H7 (cell line): ENCODE measurements at regions not wholly inside any gene's neighbourhood (a gene's known extent, or its start where the extent isn't known, plus 50 kb on each side); places are given as distances from the start of the nearest gene placed in this dataset.
A peak's percentile ranks its signal among the peaks of the same experiment; 100 is the strongest.
"Not testable (repeated sequence)": the region's sequence is repeated elsewhere in the genome, so short reads cannot be mapped to it uniquely, and the experiment has no call there.

Experiments used
- DNase-seq: peaks from one replicate; pipeline ENCODE4 v3.0.0; 2012
- H3K27me3 ChIP-seq: 2 replicates; pipeline ENCODE4 v1.6.0; 2011; ENCODE audit warnings: mild to moderate bottlenecking, low read length; ENCODE audit not compliant: control insufficient read depth, insufficient read depth
- H3K36me3 ChIP-seq: replicated peaks from 2 replicates; pipeline ENCODE4 v1.5.1; 2011; ENCODE audit warnings: low read length; ENCODE audit not compliant: control insufficient read depth, insufficient read depth
- H3K4me3 ChIP-seq: 2 replicates; pipeline ENCODE4 v1.5.1; 2011; ENCODE audit warnings: low read depth, mild to moderate bottlenecking, control low read depth, low read length, moderate library complexity; ENCODE audit not compliant: insufficient read depth

DNA sequence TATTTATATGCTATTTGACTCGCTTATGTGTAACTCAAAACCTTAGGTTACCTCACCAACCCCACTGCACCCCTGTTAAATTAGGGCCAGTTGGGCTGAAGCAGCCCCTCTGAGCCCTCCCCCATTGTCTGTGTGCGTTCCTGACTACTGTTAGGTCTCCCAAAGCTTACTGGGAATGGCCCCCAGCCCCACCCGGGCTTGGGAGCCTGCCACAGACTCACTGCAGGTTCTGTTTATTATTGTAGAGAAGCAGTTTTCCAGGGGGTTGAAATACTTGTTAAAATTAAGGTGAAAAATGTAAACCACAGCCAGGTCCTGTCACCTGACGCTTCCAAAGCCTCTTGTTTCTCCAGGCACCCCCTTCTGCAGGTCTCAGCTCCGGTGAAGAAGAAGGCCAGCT is 151.7 kb downstream of the FOXL1 start:
- H3K27me3 ChIP-seq: no peaks in the 10 kb centered on the region; the same call in 1 of the 2 replicates
- H3K4me3 ChIP-seq: no peak overlapping the region
- no peak for DNase-seq
- H3K36me3 ChIP-seq: no peaks in the 10 kb centered on the region

DNA sequence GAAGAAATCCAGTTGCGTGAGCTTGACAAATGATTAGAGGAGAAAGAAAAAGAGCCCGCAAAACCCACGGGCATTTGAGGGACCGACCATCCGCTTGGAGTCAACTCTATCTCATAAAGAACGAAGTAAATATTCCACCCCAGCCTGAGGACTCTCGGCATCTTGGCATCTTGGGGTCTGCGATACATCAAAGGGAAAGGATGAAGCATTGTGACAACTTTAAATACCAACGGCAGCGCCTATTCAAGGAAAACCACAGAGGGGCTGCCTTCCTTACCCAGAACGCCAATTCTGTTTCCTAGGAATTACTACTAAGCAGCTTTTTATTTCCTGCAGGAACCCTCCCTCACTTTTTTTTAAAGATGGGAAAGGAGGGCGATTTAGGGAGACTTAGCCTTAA is 152.2 kb downstream of the FOXL1 start:
- no peak for DNase-seq
- H3K27me3 ChIP-seq: no peaks in the 10 kb centered on the region; the same call in 1 of the 2 replicates
- no peak overlapping the region for H3K4me3 ChIP-seq
- no peaks in the 10 kb centered on the region for H3K36me3 ChIP-seq

DNA sequence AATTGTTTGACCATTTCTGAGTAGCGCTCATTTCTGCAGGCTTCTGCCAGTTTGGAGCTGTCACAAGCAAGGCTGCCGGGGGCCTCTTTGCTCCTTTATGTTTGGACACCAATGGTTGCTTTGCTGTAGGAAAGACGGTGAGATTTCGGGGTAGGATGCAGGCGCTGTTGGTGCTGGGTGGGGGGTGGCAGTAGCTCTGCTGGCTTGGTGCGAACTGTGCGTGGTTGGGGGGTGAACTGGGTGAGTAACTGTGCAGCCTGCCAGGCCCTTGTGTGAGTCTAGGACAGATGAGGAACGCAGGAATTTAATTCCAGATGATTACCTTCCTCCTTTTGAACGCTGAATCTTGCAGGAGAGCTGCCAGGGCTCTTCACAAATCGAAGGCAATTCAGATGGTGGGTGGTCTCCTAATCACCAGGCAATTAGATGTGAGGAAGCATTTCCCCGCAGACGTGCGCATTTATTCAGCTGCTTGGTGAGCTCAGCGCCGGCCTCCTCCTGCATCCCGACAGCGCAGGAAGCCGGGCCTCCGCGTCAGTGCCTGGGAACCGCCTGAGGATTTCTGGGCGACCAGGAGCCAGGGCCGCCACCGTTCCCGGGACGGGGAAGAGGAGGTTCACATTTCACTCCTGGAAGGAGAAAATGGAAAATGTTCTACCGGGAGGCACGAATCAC is 154.4 kb downstream of the FOXL1 start:
- H3K4me3 ChIP-seq: no peak overlapping the region
- no peaks in the 10 kb centered on the region; the same call in 1 of the 2 replicates for H3K27me3 ChIP-seq
- H3K36me3 ChIP-seq: no peaks in the 10 kb centered on the region
- DNase-seq: peak; percentile 81

DNA sequence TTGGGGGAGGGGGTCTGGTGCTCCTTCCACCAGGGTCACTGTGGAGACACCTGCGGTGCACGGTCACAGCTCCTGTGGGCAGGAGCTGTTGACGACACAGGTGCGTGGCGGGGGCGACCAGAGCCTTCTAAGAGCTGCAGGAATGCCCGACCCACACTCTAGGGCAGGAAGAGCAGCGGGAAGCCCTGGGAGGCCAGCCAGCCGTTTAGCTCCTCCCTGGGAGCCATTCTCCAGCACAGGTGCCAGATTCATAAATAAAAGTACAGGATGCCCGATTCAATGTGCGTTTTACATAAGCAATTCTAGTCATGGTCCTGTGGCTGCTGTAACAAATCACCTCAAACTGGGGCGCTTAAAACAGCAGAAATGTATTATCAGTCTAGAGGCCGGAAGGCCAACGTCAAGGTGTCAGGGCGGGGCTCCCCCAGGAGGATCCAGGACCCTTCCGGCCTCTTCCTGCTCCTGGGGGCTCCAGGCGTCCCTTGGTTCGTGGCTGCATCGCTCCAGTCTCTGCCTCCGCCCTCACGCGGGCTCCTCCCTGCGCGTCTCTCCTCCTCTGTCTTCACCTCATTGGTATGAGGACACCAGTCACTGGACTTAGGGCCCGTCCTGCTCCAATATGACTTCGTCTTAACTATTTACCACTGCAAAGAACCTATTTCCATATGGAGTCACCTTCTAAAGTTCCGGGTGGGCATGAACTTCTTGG is 155.4 kb downstream of the FOXL1 start:
- no peaks in the 10 kb centered on the region; the same call in 1 of the 2 replicates for H3K27me3 ChIP-seq
- DNase-seq: peak; percentile 80
- H3K36me3 ChIP-seq: no peaks in the 10 kb centered on the region
- no peak overlapping the region for H3K4me3 ChIP-seq

DNA sequence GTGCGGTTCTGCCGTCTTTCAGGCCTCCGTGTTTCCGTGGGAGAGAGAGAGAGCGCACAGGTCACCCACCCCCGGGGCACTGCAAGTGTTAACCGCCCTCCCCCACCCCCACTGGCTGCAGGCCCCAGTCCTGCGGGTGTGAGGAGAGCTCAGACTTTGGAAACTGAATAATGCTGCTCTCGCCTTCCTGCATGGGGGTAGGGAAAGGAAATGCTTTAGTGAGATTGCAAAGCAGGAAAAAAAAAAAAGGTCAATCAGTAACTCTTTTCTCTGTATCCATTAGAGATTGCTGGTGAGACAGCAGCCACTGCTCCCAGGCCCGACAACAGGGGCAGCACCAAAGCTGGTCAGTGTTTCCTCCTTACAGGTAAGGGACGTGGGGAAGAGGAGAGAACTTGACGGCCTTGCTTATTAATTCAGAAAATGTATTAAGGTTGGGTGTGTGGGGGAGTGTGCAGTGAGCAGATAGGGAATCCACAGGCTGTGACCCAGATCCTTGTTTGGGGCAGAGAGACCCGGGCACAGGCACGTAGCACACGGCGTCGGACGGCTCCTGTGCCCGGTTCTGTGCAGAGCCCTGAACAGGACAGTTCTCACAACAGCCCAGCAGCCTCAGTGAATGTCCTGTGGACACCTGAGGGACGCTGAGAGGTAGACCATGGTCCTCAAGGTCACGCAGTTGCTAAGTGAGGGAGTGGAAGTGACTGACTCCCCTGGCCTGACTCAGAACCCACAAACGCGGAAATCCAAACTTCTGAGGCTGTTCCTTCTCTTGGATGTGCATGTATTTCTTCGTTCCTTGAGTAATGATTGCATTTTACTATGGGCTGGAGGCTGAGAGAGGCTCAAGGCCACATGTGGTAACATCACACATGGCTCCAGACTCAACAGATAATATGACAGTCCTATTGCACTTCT is 156.5 kb downstream of the FOXL1 start:
- H3K4me3 ChIP-seq: no peak overlapping the region
- no peaks in the 10 kb centered on the region for H3K36me3 ChIP-seq
- no peaks in the 10 kb centered on the region; the same call in 1 of the 2 replicates for H3K27me3 ChIP-seq
- DNase-seq: peak; percentile 74

DNA sequence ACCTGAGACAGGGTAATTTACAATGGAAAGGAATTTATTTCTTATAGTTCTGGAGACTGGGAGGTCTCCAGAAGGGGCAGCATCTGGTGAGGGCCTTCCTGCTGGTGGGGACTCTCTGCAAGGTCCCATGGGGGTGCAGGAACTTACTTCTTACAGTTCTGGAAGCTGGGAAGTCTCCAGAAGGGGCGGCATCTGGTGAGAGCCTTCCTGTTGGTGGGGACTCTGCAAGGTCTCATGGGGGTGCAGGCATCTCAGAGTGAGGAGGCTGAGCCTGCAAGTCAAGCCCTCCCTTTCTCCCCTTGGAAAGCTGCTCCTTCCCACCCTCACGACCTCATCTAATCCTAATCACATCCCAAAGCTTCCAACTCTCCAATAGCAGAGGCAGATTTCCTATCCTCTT is 157.4 kb downstream of the FOXL1 start:
- Histone ChIP-seq H3K36me3 (no peaks in the 10 kb centered on the region), H3K4me3 (no peak overlapping the region), H3K27me3 (no peaks in the 10 kb centered on the region; the same call in 1 of the 2 replicates)
- DNase-seq: no peak

DNA sequence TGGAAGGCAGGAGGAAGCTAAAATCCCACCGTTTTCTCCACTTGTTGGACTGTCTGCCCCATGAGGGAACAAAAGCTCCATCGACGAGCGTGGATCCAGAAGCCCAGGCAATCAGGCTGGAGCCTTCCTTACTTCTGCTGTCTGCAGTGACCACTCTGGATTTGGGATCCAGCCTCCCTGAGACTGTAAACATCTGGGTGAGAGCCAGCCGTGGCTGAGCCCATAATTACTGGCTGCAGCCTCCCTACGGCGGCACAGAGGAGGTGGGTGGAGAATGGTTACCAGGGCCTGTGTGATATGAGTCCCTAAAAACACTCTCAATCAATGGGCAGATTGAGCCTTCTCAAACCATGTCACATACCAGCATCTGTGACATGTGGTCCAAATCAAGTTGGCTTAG is 158.2 kb downstream of the FOXL1 start:
- Histone ChIP-seq H3K4me3 (no peak overlapping the region), H3K36me3 (no peaks in the 10 kb centered on the region), H3K27me3 (no peaks in the 10 kb centered on the region; the same call in 1 of the 2 replicates)
- DNase-seq: no peak

DNA sequence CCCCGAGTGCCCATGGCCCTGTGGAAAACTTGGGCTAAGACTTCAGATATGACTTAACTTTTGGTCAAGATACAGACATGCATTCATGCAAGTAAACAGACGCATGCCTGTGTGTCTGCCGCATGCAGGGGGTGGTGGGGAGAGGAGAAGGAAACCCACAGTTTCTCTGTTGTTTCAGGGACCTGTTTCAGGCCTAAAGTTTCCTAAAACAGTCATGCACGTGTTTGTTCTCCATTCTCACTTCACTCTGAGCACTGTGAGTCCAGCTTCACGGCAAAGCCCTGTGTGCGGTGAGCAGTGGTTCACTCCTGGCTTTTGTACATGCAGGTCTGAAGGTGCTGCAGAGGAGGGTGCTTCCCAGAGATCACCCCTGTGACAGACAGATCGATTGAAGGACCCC is 158.7 kb downstream of the FOXL1 start:
- Histone ChIP-seq H3K27me3 (no peaks in the 10 kb centered on the region; the same call in 1 of the 2 replicates), H3K4me3 (no peak overlapping the region), H3K36me3 (no peaks in the 10 kb centered on the region)
- DNase-seq: no peak

DNA sequence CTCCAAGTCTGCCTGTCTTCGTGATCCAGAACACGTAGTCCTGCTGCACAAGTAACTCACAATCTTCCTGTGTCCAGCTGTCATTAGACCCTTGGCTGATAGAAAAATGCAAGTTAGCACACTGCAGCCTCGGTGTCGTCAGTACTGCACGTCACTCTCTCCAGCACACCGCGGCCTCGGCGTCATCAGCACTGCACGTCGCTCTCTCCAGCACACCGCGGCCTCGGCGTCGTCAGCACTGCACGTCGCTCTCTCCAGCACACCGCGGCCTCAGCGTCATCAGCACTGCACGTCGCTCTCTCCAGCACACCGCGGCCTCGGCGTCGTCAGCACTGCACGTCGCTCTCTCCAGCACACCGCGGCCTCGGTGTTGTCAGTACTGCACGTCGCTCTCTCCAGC is 160.0 kb downstream of the FOXL1 start:
- DNase-seq, H3K27me3 ChIP-seq, H3K36me3 ChIP-seq, H3K4me3 ChIP-seq: not testable (repeated sequence)

DNA sequence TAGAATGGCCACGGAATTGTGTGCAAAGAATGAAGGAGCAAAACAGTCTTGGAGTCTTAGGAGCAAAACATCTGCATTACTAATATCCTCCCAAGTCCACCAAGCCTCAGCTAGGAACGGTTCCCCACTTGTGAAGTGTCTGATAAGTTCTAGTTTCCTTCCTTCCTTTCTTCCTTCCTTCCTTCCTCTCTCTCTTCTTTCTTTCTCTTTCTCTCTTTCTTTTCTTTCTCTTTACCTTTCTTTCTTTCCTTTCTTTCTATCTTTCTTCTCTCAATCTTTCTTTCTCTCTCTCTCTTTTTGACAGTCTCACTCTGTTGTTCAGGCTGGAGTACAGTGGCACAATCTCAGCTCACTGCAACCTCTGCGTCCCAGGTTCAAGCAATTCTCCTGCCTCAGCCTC is 160.8 kb downstream of the FOXL1 start:
- Histone ChIP-seq H3K36me3 (no peaks in the 10 kb centered on the region), H3K27me3 (no peaks in the 10 kb centered on the region), H3K4me3 (no peak overlapping the region)
- DNase-seq: no peak

DNA sequence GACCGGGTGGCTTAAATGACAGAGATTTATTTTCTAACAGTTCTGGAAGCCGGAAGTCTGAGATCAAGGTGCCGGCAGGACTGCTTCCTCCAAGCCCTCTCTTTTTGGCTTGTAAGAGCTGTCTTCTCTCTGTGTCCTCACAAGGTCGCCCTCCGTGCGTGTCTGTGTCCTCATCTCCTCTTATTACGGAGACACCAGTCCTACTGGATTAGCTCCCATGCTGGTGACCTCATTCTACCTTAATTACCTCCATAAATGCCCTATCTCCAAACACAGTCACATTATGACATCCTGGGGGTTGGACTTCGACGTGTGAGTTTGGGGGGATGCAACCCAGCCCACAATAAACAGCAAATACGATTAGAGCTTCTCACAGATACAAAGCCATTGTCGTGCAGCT is 161.5 kb downstream of the FOXL1 start:
- H3K36me3 ChIP-seq: no peaks in the 10 kb centered on the region
- DNase-seq: no peak
- H3K27me3 ChIP-seq: no peaks in the 10 kb centered on the region
- no peak overlapping the region for H3K4me3 ChIP-seq

DNA sequence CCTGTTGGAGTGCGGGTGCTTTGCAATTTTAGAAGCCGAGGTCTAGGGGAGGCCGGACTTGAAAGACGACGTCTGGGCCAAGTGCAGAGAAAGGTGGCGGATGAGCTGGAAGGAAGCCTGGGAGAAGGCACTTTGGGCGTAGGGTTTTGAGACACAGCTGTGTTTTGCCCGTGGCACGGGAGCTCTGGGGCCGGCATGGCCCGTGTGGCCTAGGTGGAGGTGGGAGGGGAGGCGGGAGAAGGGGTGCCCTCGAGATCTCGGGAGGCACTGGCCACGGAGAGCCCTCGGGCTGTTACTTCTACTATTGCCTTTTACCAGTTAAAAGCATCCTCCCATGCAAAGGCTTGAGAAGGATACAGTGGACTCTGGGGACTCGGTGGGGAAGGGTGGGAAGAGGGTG is 161.9 kb downstream of the FOXL1 start:
- H3K27me3 ChIP-seq: no peaks in the 10 kb centered on the region
- no peak overlapping the region for H3K4me3 ChIP-seq
- no peaks in the 10 kb centered on the region for H3K36me3 ChIP-seq
- peak; percentile 43 for DNase-seq

DNA sequence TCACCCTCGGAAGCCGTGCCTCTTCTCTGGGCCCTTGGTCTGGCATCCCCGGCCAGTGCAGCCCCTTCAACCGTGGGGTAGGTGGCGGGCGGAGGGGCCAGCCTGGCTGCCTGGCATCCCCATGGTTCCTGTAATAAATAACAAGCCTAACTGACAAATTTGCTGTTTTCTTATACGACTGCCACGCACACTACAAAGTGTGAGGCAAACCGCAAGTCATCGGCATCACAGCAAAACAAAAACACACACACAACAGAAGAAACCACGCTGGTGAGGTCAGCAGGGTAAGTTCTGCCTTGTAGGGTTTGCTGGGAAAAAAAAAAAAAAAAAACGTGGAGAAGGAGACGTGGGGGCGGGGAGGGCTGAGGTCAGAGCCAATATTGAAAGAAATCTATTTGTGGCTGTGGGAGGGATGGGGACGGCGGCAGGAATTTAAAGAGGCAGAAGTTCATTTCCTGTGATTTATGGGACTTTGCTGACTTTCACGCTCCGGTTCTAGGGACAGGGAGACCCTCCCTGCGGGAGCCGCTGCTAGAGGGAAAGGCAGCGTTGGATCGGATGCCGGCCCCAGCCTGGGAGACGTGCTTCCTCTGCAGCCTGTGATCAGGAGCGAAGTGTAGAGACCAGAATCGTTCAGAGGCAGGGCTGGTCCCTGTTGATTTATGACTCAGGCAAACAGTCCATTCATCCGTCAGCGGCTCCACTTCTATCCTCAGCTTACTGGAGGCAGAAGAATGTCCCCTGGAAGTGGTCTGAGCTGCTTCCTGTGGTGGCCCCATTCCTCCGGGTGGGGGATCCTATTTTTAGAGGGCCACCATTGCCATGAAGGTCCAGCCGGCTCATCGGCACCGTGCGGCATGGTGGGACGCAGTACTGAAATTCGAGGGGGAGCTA is 162.8 kb downstream of the FOXL1 start:
- Histone ChIP-seq H3K4me3 (no peak overlapping the region), H3K36me3 (no peaks in the 10 kb centered on the region), H3K27me3 (no peaks in the 10 kb centered on the region)
- DNase-seq: peak; percentile 74

DNA sequence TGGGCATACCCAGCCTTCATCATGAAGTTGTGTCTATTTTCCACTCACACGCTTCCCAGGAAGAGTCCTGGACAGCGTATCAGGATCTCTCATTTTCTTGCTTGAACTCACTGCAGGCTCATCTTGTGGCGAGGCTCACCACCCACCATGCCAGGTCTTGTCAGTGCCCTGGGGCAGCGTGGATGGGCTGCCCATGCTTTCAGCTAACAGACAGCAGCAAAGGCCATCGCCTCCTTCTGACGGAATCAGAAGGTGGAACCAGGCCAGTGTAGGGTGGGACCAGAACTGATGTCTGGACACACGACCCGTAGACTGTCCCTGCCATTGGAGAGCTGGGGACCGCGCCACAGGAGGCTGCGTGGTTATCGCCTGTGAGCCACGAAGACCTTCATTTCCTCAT is 169.4 kb downstream of the FOXL1 start:
- no peak for DNase-seq
- no peaks in the 10 kb centered on the region for H3K36me3 ChIP-seq
- H3K27me3 ChIP-seq: no peaks in the 10 kb centered on the region
- H3K4me3 ChIP-seq: no peak overlapping the region
